ENCODE measurements at regions not wholly inside any gene's neighbourhood (a gene's known extent, or its start where the extent isn't known, plus 50 kb on each side); places are given as distances from the start of the nearest gene placed in this dataset.

DNA sequence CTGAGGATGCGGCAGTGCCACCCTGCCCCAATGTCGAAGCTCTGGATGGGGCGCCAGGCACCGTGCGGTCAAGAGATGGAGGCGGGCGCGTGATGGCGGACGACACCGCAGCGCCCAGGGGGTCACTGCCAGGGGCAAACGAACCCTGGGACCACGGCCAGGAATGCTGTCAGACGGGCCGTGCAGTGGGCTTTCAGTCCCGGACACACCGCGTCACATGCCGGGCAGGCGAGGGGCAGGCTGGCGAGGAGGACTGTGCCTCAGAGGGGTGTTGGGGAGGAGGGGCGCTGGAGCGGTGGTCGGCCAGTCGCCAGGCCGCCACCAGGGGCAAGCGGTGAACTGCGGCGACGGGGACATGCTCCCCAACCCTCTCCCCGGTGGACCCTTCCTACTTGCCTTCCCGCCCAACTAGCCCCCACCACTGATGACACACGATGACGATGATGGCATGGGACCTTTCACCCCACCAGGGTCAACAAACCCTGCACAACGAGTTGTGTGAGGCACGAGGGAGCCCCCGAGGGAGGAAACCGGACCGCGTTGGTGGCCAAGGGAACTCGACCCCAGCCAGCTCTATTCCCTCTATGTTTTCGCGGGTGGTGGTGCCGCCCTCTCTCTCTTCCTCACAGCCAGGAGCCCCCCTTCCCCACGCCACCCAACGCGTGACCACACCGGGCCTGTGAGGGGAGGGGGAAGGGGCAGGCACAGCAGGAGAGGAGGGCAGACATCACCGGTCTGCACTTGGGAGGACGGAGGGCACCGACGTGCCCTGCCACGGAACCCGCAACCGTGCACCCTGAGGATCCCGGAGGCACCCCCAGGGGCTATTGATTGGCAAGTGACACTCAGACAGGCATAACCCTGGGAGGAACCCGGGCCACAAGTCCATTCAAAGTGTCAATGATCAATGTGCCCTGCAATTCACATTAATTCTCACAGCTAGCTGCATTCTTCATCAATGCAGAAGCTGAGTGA is 1960.9 kb upstream of the DEFB115 start:
- H3K4me3 ChIP-seq (ENCODE audit: low read depth, low read length), result no peak overlapping the region
- no peak for DNase-seq (ENCODE audit: low read depth)
- TF ChIP-seq CTCF (conservative IDR thresholded peaks at IDR 0.05; ENCODE audit: low read depth, low read length), result no peak

- no peak overlapping the region for H3K4me3 ChIP-seq (ENCODE audit: low read depth, low read length)
- TF ChIP-seq CTCF (conservative IDR thresholded peaks at IDR 0.05; ENCODE audit: low read depth, low read length), result no peak
- DNase-seq (ENCODE audit: low read depth), result no peak
Observed at GRCh38 chr20:29297411-29298270, 1959.8 kb upstream of the DEFB115 start.

DNA sequence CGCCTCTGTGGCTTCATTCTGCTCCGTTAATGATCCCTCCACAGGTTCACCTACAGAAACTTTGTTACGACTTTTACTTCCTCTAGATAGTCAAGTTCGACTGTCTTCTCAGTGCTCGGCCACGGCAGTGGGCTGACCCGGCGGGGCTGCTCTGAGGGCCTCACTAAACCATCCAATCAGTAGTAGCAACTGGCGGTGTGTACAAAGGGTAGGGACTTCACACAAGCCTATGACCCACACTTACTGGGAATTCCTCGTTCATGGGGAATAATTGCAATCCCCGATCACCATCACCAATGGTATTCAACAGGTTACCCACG is 1959.2 kb upstream of the DEFB115 start:
- no peak for DNase-seq (ENCODE audit: low read depth)
- no peak overlapping the region for H3K4me3 ChIP-seq (ENCODE audit: low read depth, low read length)
- TF ChIP-seq CTCF (conservative IDR thresholded peaks at IDR 0.05; ENCODE audit: low read depth, low read length), result no peak

GRCh38 chr20:29298759-29299613 is 1958.5 kb upstream of the DEFB115 start:
- TF ChIP-seq CTCF (conservative IDR thresholded peaks at IDR 0.05; ENCODE audit: low read depth, low read length), result no peak
- DNase-seq (ENCODE audit: low read depth), result no peak
- no peak overlapping the region for H3K4me3 ChIP-seq (ENCODE audit: low read depth, low read length)

DNA sequence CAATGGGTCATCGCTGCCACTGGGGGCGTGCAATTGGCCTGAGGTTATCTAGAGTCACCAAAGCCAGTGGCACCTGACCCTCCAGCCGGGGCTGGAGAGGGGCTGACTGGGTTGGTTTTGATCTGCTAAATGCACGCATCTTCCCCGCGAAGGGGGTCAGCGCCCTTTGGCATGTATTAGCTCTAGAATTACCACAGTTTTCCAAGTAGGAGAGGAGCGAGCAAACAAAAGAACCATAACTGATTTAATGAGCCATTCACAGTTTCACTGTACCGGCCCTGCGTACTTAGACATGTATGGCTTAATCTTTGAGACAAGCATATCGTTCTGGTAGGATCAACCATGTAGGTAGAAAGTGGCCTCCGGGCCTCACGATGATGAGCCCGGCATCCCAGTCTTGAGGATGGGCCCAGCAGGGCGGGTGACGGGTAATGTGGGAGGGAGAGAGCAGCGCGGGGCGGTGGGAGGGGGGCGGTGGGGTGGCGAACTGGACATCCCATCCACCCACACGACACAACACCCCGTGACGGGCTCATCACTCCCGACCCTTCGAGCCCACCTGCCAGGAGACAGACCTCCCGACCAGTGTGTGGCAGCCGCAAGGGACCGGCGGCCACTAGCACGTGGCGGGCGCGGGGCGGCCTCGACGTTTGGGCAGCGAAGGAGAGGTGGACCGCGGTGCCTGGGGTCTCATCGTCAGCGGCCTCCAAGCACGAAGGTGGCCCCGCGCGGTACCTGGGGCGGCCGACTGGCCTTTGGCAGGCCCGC is 1957.5 kb upstream of the DEFB115 start:
- no peak for TF ChIP-seq CTCF (conservative IDR thresholded peaks at IDR 0.05; ENCODE audit: low read depth, low read length)
- H3K4me3 ChIP-seq (ENCODE audit: low read depth, low read length), result no peak overlapping the region

More for the DNA sequence above, 1957.5 kb upstream of the DEFB115 start:
- no peak for DNase-seq (ENCODE audit: low read depth)
